ENCODE measurements at regions not wholly inside any gene's neighbourhood (a gene's known extent, or its start where the extent isn't known, plus 50 kb on each side); places are given as distances from the start of the nearest gene placed in this dataset.
"Not testable (repeated sequence)": the region's sequence is repeated elsewhere in the genome, so short reads cannot be mapped to it uniquely, and the experiment has no call there.

DNA sequence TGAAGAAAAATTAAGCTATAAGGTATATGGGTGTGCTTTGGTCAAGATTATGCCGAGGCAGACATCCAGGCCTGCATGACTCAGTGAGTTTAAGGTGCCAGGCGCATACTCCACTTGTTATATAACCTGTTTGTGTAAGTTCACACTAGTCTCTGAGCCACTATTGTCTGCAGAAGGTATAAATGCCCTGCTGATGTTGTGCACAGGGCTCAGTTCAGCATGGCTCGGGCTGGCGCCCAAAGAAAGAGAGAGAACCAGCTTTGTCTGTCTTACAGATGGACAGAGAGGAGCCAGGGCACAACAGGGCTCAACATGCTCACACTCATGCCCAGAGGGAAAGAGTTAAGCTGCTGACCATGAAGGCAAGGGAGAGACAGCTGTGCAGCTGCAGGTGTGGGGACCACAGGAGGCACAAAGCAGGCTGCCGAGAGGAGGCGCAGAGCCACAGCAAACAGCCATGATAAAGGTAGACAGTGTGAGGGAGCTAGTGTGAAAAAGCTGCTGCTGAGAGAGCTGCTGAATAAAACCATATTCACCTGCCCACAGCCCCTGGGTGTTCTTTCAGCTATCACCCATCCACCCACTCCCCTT is 1587.6 kb upstream of the C9orf72 start:
- DNase-seq (ENCODE audit: low spot score): no peak

DNA sequence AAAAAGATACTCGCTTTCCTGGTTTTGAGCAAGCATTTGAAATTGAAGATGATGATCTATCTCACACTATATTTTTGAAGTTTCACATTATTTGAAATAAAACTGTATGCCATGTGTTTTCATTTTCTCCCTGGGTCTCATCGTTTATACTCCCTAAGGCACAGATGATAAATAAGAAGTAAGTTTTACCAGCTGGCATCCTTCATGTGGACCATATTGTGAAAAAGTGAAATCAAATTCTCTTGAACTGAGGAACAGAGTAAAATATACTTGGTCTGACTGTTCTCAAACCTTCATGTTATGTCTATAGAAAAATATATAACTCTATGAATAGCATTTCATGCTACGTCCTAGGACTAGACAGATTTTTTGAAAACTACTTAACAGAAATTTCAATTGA is 1600.9 kb upstream of the C9orf72 start:
- no peak for DNase-seq (ENCODE audit: low spot score)

- no peak for DNase-seq (ENCODE audit: low spot score)
Measured at GRCh38 chr9:29176231-29176630, 1603.0 kb upstream of the C9orf72 start.

DNA sequence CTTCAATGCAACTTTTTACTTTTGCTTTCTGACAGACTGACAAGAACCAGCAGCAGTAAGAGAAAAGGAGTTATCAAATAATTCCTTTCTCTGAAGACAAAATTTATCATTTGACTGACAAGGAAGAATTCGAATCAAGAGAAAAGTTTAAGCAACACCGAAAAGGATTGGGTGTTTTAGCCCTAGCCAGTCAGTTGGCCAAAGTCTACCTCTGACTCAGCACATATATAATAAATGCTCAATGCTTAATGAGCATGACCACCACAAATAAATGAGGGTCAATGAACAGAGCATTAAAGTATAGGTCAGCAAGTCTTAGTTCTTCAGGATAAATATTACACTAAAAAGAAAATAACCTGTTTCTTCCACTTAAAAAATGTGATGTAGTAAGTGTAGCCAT is 1603.5 kb upstream of the C9orf72 start:
- no peak for DNase-seq (ENCODE audit: low spot score)

DNA sequence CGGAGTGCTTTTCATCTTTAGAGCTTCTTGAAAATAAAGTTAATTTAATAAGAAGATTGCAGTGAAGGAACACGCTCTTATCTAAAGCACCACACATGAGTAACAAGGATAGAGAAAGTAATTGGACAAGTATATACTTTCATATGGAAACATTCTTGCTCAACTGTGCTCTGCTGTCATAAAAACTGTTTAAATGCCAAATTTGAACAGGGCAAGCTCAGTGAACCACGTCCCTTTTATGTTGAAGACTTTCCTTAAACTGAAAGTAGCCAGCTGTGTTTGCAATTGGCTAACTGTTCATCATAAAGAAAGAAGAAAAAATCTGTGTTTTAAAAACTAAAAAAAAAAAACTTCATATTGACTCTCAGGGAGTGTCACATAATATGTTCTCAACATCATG is 1610.7 kb upstream of the C9orf72 start:
- no peak for DNase-seq (ENCODE audit: low spot score)

DNA sequence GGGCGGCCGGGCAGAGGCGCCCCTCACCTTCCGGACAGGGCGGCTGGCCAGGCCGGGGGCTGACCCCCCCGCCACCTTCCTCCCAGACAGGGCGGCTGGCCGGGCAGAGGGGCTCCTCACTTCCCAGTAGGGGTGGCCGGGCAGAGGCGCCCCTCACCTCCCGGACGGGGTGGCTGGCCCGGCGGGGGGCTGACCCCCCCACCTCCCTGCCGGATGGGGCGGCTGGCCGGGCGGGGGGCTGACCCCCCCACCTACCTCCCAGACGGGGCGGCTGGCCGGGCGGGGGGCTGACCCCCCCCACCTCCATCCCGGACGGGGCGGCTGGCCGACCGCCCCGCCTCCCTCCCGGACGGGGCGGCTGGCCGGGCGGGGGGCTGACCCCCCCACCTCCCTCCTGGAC is 1615.5 kb upstream of the C9orf72 start:
- DNase-seq (ENCODE audit: low spot score): not testable (repeated sequence)

DNA sequence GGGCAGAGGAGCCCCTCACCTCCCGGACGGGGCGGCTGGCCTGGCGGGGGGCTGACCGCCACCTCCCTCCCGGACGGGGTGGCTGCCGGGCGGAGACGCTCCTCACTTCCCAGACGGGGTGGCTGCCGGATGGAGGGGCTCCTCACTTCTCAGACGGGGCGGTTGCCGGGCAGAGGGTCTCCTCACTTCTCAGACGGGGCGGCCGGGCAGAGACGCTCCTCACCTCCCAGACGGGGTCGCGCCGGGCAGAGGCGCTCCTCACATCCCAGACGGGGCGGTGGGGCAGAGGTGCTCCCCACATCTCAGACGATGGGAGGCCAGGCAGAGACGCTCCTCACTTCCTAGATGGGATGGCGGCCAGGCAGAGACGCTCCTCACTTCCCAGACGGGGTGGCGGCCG is 1615.9 kb upstream of the C9orf72 start:
- not testable (repeated sequence) for DNase-seq (ENCODE audit: low spot score)

- no peak for DNase-seq (ENCODE audit: low spot score)
Measured at GRCh38 chr9:29198861-29199260, 1625.6 kb upstream of the C9orf72 start.

- DNase-seq (ENCODE audit: low spot score): no peak
Measured at GRCh38 chr9:29199975-29200374, 1626.7 kb upstream of the C9orf72 start.

- no peak for DNase-seq (ENCODE audit: low spot score)
Measured at GRCh38 chr9:29200650-29201049, 1627.4 kb upstream of the C9orf72 start.

GRCh38 chr9:29203244-29203930 is 1630.1 kb upstream of the C9orf72 start:
- DNase-seq (ENCODE audit: low spot score): no peak

DNA sequence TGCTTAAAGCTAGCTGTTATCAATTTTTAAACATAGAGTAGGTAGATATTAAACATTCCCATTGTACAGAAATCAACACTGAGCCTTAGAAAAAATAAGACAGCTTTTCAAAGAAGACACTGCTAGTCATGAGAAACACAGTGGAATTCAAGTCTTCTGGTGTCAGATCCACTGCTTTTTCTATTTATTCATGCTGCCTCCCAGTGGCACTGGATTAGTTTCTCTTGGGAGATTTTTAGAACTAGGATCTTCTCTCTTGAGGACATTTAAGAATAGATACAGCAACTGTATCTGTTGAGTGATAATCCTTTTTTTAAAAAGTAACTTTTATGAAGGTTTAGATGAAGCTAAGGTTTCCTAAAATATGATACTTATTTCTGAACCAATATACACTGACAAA is 1635.4 kb upstream of the C9orf72 start:
- no peak for DNase-seq (ENCODE audit: low spot score)

GRCh38 chr9:29209748-29210291 is 1636.5 kb upstream of the C9orf72 start:
- DNase-seq (ENCODE audit: low spot score): no peak

- DNase-seq (ENCODE audit: low spot score): no peak
Measured at GRCh38 chr9:29211003-29211579, 1637.8 kb upstream of the C9orf72 start.

DNA sequence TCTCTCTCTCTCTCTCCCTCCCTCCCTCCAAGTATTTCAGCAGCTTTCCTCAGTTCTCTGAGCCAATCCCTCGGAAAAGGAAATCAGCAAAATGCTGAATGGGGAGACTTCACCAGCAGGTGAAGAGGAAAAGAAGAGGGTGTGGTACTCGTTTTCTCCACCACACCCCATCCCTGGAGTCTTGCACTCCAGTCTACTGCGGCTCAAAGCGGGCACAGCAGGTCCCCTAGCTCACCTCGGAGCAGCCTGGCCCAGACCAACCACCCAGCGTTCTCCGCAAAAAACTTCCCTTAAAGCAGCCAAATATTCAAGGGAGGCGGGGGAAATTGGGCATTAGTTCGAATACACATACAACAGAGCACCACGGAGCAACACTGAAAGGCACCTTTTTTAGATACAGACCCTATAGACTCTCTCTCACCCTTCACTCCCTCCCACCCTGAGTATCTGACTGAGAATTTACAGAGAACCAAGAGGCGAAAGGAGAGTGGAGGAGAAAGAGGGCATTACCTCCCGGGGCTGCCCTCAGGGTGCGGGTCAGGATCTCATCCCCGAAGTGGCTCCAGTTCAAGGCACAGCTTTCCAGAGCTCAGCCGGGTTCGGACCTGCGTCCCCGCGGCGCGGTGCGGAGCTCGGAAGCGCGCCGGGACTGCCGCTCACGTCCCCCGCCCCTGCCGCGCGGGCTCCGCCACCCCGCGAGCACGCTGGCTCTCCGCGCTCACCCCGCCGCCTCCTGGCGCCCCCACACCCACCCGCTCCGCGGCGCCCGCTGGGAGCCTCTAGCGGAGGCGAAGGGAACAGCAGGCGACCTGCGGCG is 1638.5 kb upstream of the C9orf72 start:
- DNase-seq (ENCODE audit: low spot score): no peak

- DNase-seq (ENCODE audit: low spot score): no peak
Measured at GRCh38 chr9:29212397-29213387, 1639.4 kb upstream of the C9orf72 start.

GRCh38 chr9:29213417-29214153 is 1640.3 kb upstream of the C9orf72 start, which contains the start of gene LINGO2:
TSS of gene LINGO2 (minus strand) at chr9:29213601.
- DNase-seq (ENCODE audit: low spot score): no peak

GRCh38 chr9:29214154-29214689 is 1640.9 kb upstream of the C9orf72 start:
- no peak for DNase-seq (ENCODE audit: low spot score)

DNA sequence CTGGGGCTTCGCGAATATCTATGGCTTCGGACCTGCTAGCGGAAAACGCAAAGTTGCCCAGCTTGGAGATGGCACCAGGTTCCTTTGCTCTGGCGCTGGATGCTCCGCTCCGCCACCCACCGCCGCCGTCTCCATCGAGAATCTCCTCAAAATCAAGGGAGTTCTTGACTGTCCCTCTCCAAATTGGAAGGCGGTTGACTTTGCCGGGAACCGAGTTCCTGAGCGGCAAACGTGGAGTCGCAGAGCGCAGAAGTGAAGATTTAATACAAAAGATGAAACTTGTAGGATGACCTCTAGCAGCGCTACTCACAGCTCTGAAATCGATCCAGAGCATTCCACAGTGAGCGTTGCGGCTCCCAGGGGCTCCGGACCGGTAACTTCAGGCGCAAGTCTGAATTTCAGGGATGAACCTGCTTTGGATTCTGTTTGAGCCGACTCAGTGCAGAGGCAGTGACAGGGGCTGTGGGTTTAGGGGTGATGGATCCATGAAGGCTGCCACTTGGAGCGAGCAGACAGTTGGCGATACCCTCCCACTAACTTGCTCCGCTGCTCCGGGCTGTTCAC is 1641.5 kb upstream of the C9orf72 start:
- DNase-seq (ENCODE audit: low spot score): no peak

DNA sequence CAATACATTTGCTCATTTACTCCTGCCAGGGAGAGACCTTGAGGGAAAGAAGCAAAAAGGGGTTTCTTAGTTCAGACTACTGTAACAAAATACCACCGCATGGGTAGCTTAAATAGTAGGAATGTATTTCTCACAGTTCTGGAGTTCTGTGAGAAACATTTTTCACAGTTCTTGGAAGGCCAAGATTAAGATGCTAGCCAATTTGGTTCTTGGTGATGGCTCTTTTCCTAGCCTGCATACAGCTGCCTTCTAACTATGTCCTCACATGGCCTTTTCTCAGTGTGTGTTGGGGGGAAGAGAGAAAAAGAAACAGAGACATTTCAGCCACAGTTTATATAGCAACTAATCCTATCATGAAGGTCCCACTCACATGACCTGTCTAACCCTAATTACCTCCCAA is 1644.7 kb upstream of the C9orf72 start:
- DNase-seq (ENCODE audit: low spot score): no peak
